HCT116 (cell line): ENCODE measurements at regions not wholly inside any gene's neighbourhood (a gene's known extent, or its start where the extent isn't known, plus 50 kb on each side); places are given as distances from the start of the nearest gene placed in this dataset.

Source experiments
- ATAC-seq: fragments of 200-7000 bp; cut with Tn5 transposase; 2 replicates; pipeline ENCODE4 v1.9.1; 2020; ENCODE audit warnings: mild to moderate bottlenecking, moderate library complexity
- BruUV-seq: library from RNA; stranded (reverse); fragments of 400-500 nt; replicated peaks from 2 replicates; lab custom pipeline; 2021; lab: Mats Ljungman, UMichigan
- CTCF ChIA-PET: fragments of 300-600 bp; sonication (Branson Sonifier 250); formaldehyde crosslinking; loops from one replicate; lab custom pipeline; 2021; ENCODE audit warnings: antibody characterized with exemption; lab: Charles Lee
- POLR2A ChIA-PET: fragments of 300-600, 350-600 bp; sonication (Branson Sonifier 250); formaldehyde crosslinking; loops from one replicate; lab custom pipeline; 2021; ENCODE audit warnings: antibody characterized with exemption; lab: Charles Lee
- RAD21 ChIA-PET, 2 experiments: fragments of 300-600 bp; sonication (Branson Sonifier 250); formaldehyde crosslinking; loops; one replicate each; lab custom pipeline; 2023; ENCODE audit warnings: low total read pairs in 2 of 2; ENCODE audit not compliant: uncharacterized antibody in 2 of 2, unreplicated experiment in 2 of 2, low non-redundant PET in 1 of 2; lab: Charles Lee
- DNase-seq: peaks from one replicate; pipeline ENCODE4 v3.0.0-alpha.2; 2010; ENCODE audit warnings: low read depth, low spot score
- H2AFZ ChIP-seq: fragments of 200-600 bp; shearing (Covaris generic), sonication (generic); 2 replicates; pipeline ENCODE4 v1.6.1; 2017; ENCODE audit warnings: low read depth, mixed run types, mixed read lengths, antibody characterized with exemption, low read length; ENCODE audit not compliant: poor library complexity, severe bottlenecking
- H3K27ac ChIP-seq: 2 replicates; pipeline ENCODE4 v1.5.1; 2012; ENCODE audit warnings: low read depth, low read length
- H3K27me3 ChIP-seq: fragments of 200-600 bp; sonication (generic); 2 replicates; pipeline ENCODE4 v1.6.1; 2016; ENCODE audit warnings: mixed run types, low read length, mixed read lengths; ENCODE audit not compliant: insufficient read depth
- H3K36me3 ChIP-seq, 2 experiments: fragments of 200-500 bp in 1 of 2; fragments of 200-600 bp in 1 of 2; sonication (Bioruptor generic) in 1 of 2; sonication (generic) in 1 of 2; 2 replicates each; pipeline versions ENCODE4 v1.5.1 to v1.6.1; 2014 to 2016; ENCODE audit warnings: low read length in 2 of 2, inconsistent platforms in 1 of 2, mixed read lengths in 1 of 2, mixed run types in 1 of 2; ENCODE audit not compliant: insufficient read depth in 2 of 2, control insufficient read depth in 1 of 2
- H3K4me1 ChIP-seq, 2 experiments: fragments of 200-600 bp in 1 of 2; sonication (generic) in 1 of 2; 2 replicates each; pipeline versions ENCODE4 v1.5.1 to v1.6.1; 2012 to 2017; ENCODE audit warnings: low read length in 2 of 2, inconsistent platforms in 1 of 2, mild to moderate bottlenecking in 1 of 2, mixed read lengths in 1 of 2, mixed run types in 1 of 2, moderate library complexity in 1 of 2; ENCODE audit not compliant: insufficient read depth in 2 of 2, control insufficient read depth in 1 of 2
- H3K4me2 ChIP-seq: fragments of 200-600 bp; sonication (generic); 2 replicates; pipeline ENCODE4 v1.6.1; 2017; ENCODE audit warnings: mixed run types, low read length, mixed read lengths
- H3K4me3 ChIP-seq, 2 experiments: fragments of 200-600 bp in 1 of 2; sonication (generic) in 1 of 2; replicated peaks in 1 of 2; 2 replicates each; pipeline ENCODE4 v1.5.1; 2011 to 2016; ENCODE audit warnings: low read length in 2 of 2, control low read depth in 1 of 2, low read depth in 1 of 2, mild to moderate bottlenecking in 1 of 2, mixed read lengths in 1 of 2, mixed run types in 1 of 2
- H3K79me2 ChIP-seq: fragments of 200-600 bp; sonication (generic); 2 replicates; pipeline ENCODE4 v1.6.1; 2017; ENCODE audit warnings: mild to moderate bottlenecking, mixed run types, low read length, moderate library complexity, mixed read lengths; ENCODE audit not compliant: insufficient read depth
- H3K9ac ChIP-seq: fragments of 200-600 bp; sonication (generic); 2 replicates; pipeline ENCODE4 v1.6.1; 2016; ENCODE audit warnings: low read length, mixed read lengths
- H3K9me2 ChIP-seq: fragments of 200-600 bp; sonication (generic), shearing (Covaris generic); 2 replicates; pipeline ENCODE4 v1.6.1; 2017; ENCODE audit warnings: mixed run types, mild to moderate bottlenecking, moderate library complexity; ENCODE audit not compliant: insufficient read depth
- H3K9me3 ChIP-seq, 2 experiments: fragments of 200-500 bp in 1 of 2; fragments of 200-600 bp in 1 of 2; sonication (Bioruptor generic) in 1 of 2; sonication (generic) in 1 of 2; 2 replicates each; pipeline ENCODE4 v1.6.1; 2014 to 2017; ENCODE audit warnings: low read length in 2 of 2, mixed read lengths in 2 of 2, inconsistent platforms in 1 of 2, low read depth in 1 of 2, mild to moderate bottlenecking in 1 of 2, mixed run types in 1 of 2, moderate library complexity in 1 of 2; ENCODE audit not compliant: control insufficient read depth in 1 of 2, insufficient read depth in 1 of 2
- H4K20me1 ChIP-seq: fragments of 200-600 bp; sonication (generic), shearing (Covaris generic); 2 replicates; pipeline ENCODE4 v1.6.1; 2017; ENCODE audit warnings: mixed run types, mild to moderate bottlenecking, moderate library complexity; ENCODE audit not compliant: insufficient read depth
- CBX3 ChIP-seq: IDR thresholded peaks from 2 replicates; pipeline ENCODE4 v1.6.1; 2012; ENCODE audit warnings: low read depth
- CEBPB ChIP-seq: IDR thresholded peaks from 2 replicates; pipeline ENCODE4 v1.6.1; 2012; ENCODE audit warnings: low read depth
- EGR1 ChIP-seq: IDR thresholded peaks from 2 replicates; pipeline ENCODE4 v1.6.1; 2012; ENCODE audit warnings: low read depth
- ELF1 ChIP-seq: IDR thresholded peaks from 2 replicates; pipeline ENCODE4 v1.6.1; 2012; ENCODE audit warnings: low read depth, borderline replicate concordance
- EZH2 ChIP-seq: fragments of 200-600 bp; sonication (generic); IDR thresholded peaks from 2 replicates; pipeline ENCODE4 v1.6.1; 2017; ENCODE audit warnings: antibody characterized with exemption, mixed run types
- EZH2phosphoT487 ChIP-seq: fragments of 200-600 bp; IDR thresholded peaks from 2 replicates; pipeline ENCODE4 v1.6.1; 2018; ENCODE audit warnings: antibody characterized with exemption, borderline replicate concordance
- JUND ChIP-seq: IDR thresholded peaks from 2 replicates; pipeline ENCODE4 v1.6.1; 2012
- POLR2AphosphoS5 ChIP-seq: IDR thresholded peaks from 2 replicates; pipeline ENCODE4 v1.6.1; 2011; ENCODE audit warnings: mild to moderate bottlenecking, low read depth, low read length, moderate library complexity
- REST ChIP-seq: IDR thresholded peaks from 2 replicates; pipeline ENCODE4 v1.6.1; 2012; ENCODE audit warnings: low read depth
- SIN3A ChIP-seq: IDR thresholded peaks from 2 replicates; pipeline ENCODE4 v1.6.1; 2012; ENCODE audit warnings: low read depth
- SRF ChIP-seq: IDR thresholded peaks from 2 replicates; pipeline ENCODE4 v1.6.1; 2012; ENCODE audit warnings: low read depth
- TCF7L2 ChIP-seq: IDR thresholded peaks from 2 replicates; pipeline ENCODE4 v1.7.0; 2011; ENCODE audit warnings: borderline replicate concordance, inconsistent platforms; ENCODE audit not compliant: insufficient read depth, insufficient read length; ENCODE audit errors: extremely low read depth
- ZFX ChIP-seq: fragments of 450-650 bp; IDR thresholded peaks from 2 replicates; pipeline ENCODE4 v1.6.1; 2017
- ZNF274 ChIP-seq: fragments of 200-500 bp; sonication (Bioruptor generic); IDR thresholded peaks from 2 replicates; pipeline ENCODE4 v1.6.1; 2014; ENCODE audit warnings: mild to moderate bottlenecking, low read depth, low read length, inconsistent platforms
- intact Hi-C: fragments of 100-400 bp; cut with micrococcal nuclease; formaldehyde crosslinking; loops from 2 replicates; pipeline ENCODE4 v1.10.0; 2022

GRCh38 chr12:29082522-29082921 lies 66.6 kb upstream of the FAR2 start (continued):
- TF ChIP-seq EZH2 = no peak
- TF ChIP-seq, all 23 proteins: peak for 0

GRCh38 chr12:29086325-29087271 lies 62.5 kb upstream of the FAR2 start:
- ATAC-seq = no peak
- POLR2A ChIA-PET = no interaction called here

More at GRCh38 chr12:29086325-29087271, 62.5 kb upstream of the FAR2 start:
- TF ChIP-seq TCF7L2 (no peak), SIN3A (no peak), POLR2AphosphoS5 (no peak), ZNF274 (no peak), JUND (no peak), EZH2phosphoT487 (no peak), CBX3 (no peak), ELF1 (no peak), CEBPB (no peak), SRF (no peak), ZFX (no peak), REST (no peak), EGR1 (no peak)
- TF ChIP-seq, all 23 proteins: peak for 0
- intact Hi-C loops = no loop called here
- ChIA-PET RAD21 (no interaction called here), CTCF (interaction anchor here (1.7 kb wide), 1 partner anchor 13 kb away, joined by 7 read pairs; no protein-coding TSS in a partner anchor)
- no peaks in the 10 kb centered on the region for H3K4me1 ChIP-seq
- no peak overlapping the region for H2AFZ ChIP-seq
- H3K27ac ChIP-seq = no peak overlapping the region
- no peak overlapping the region for H3K9ac ChIP-seq
- no peaks in the 10 kb centered on the region for H3K27me3 ChIP-seq
- no peaks in the 10 kb centered on the region for H3K9me2 ChIP-seq
- H3K4me2 ChIP-seq = no peak overlapping the region
- no peaks in the 10 kb centered on the region for H3K79me2 ChIP-seq
- no peak overlapping the region for H3K4me3 ChIP-seq
- no peaks in the 10 kb centered on the region for H3K36me3 ChIP-seq
- no TSS peak for BruUV-seq
- H3K9me3 ChIP-seq = no peaks in the 10 kb centered on the region
- H4K20me1 ChIP-seq = no peaks in the 10 kb centered on the region
- no peak for DNase-seq
